Gastrocnemius medialis (tissue), 4 donors: ENCODE measurements at regions not wholly inside any gene's neighbourhood (a gene's known extent, or its start where the extent isn't known, plus 50 kb on each side); places are given as distances from the start of the nearest gene placed in this dataset.

Source experiments
- ATAC-seq, 2 donors: fragments of 150-250 bp; one replicate each; pipeline ENCODE4 v1.9.1; 2016
- DNase-seq, 2 donors: peaks; one replicate each; pipeline ENCODE4 v3.0.0-alpha.2; 2019
- H3K27ac ChIP-seq, 4 donors: fragments of 200-600 bp; sonication (generic); 1 replicate in 1 of 4; 2 replicates in 3 of 4; pipeline ENCODE4 v1.5.1; 2016 to 2018; ENCODE audit warnings: mild to moderate bottlenecking in 2 of 4, moderate library complexity in 1 of 4
- H3K27me3 ChIP-seq, 3 donors: fragments of 200-600 bp; sonication (generic) in 2 of 3; 1 replicate in 1 of 3; 2 replicates in 2 of 3; pipeline versions ENCODE4 v1.5.1 to v1.6.0; 2016 to 2019; ENCODE audit warnings: mild to moderate bottlenecking in 1 of 3, moderate library complexity in 1 of 3
- H3K36me3 ChIP-seq, 2 donors: fragments of 200-600 bp; sonication (generic) in 1 of 2; one replicate each; pipeline ENCODE4 v1.5.1; 2017 to 2018
- H3K4me1 ChIP-seq, 2 donors: fragments of 200-600 bp; sonication (generic) in 1 of 2; one replicate each; pipeline ENCODE4 v1.5.1; 2016 to 2017; ENCODE audit warnings: mild to moderate bottlenecking in 2 of 2
- H3K4me3 ChIP-seq, 4 donors: fragments of 200-600 bp; sonication (generic) in 3 of 4; 1 replicate in 1 of 4; 2 replicates in 3 of 4; pipeline ENCODE4 v1.5.1; 2016 to 2019; ENCODE audit warnings: mild to moderate bottlenecking in 2 of 4
- H3K9me3 ChIP-seq, 3 donors: fragments of 200-600 bp; sonication (generic) in 2 of 3; 1 replicate in 1 of 3; 2 replicates in 2 of 3; pipeline ENCODE4 v1.5.1; 2016 to 2019
- POLR2A ChIP-seq, 2 donors: fragments of 450-650 bp; IDR thresholded peaks; one replicate each; pipeline ENCODE4 v1.6.1; 2017; ENCODE audit warnings: antibody characterized with exemption in 2 of 2, mild to moderate bottlenecking in 2 of 2, moderate library complexity in 2 of 2
- in situ Hi-C, 4 donors: fragments of 200-750 bp; cut with MboI; loops; one replicate each; pipeline versions ENCODE4 v1.15.0 to v1.8.0; 2017; ENCODE audit warnings: low sequenced_read_pairs in 4 of 4
- intact Hi-C: fragments of 100-400 bp; cut with DNase I; formaldehyde crosslinking; loops from one replicate; pipeline ENCODE4 v1.15.1; 2023; ENCODE audit warnings: low total_unique reads
- TF ChIP-seq, protein P1 (sequence below), 5 experiments: fragments of 450-650 bp in 3 of 5; fragments of 200-600 bp in 2 of 5; sonication (generic) in 2 of 5; IDR thresholded peaks in 4 of 5; conservative IDR thresholded peaks in 1 of 5; 1 replicate in 4 of 5; 2 replicates in 1 of 5; pipeline ENCODE4 v1.5.1; 2016 to 2019; ENCODE audit warnings: antibody characterized with exemption in 5 of 5, mild to moderate bottlenecking in 3 of 5, moderate library complexity in 3 of 5

DNA sequence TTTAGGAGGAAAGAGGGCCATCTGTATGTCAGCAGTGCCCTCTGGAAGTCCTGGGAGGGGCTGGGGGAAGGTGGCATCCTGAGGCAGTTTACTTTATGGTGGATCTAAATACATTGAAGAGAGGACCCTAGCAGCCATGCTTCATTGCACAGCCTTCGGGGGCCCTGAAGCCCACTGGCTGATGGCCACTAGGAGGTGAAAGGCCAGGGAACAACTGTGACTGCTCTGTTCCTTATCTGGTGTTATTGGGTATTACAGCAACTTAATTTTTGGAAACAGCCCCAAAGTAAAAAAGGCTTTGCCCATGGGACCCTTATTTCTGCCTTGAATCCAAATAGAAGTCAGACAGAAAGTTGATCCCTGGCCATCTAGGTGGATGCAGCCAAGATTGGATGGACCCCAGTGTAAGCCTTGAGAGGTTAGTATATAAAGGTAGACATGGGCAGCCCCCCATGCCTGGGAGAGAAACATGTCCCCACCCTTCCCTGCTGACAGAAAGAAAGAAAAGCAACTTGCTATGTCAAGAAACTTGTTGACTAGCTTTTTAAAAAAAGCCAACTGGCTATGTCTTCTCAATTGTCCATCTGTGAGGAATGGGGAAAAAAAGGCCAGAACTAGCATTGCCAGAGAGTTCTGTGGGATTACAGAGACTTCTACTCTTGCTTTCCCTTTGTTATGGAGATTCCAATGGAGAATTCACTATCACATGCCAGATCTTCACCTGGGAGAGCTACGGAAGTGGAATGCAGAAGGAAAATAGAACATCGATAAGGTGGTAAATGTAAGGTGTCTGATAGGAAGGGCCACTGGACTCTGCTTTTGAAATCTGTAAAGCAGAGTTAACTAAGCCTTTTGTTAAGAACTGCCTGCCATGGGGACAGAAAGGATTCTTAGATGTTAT lies 58.6 kb upstream of the OSR1 start:
- H3K4me1 ChIP-seq = no peaks in the 10 kb centered on the region
- intact Hi-C loops = no loop called here
- no peaks in the 10 kb centered on the region for H3K27me3 ChIP-seq
- TF ChIP-seq, protein P1, sequence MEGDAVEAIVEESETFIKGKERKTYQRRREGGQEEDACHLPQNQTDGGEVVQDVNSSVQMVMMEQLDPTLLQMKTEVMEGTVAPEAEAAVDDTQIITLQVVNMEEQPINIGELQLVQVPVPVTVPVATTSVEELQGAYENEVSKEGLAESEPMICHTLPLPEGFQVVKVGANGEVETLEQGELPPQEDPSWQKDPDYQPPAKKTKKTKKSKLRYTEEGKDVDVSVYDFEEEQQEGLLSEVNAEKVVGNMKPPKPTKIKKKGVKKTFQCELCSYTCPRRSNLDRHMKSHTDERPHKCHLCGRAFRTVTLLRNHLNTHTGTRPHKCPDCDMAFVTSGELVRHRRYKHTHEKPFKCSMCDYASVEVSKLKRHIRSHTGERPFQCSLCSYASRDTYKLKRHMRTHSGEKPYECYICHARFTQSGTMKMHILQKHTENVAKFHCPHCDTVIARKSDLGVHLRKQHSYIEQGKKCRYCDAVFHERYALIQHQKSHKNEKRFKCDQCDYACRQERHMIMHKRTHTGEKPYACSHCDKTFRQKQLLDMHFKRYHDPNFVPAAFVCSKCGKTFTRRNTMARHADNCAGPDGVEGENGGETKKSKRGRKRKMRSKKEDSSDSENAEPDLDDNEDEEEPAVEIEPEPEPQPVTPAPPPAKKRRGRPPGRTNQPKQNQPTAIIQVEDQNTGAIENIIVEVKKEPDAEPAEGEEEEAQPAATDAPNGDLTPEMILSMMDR (IDR thresholded peaks at IDR 0.05 in 4 of 5, conservative IDR thresholded peaks at IDR 0.05 in 1 of 5) = no peak
- no peak for TF ChIP-seq POLR2A (IDR thresholded peaks at IDR 0.05)
- H3K27ac ChIP-seq = no peak overlapping the region
- no peak for DNase-seq
- no peaks in the 10 kb centered on the region for H3K36me3 ChIP-seq
- no peak overlapping the region for H3K4me3 ChIP-seq
- no peaks in the 10 kb centered on the region for H3K9me3 ChIP-seq
- no peak for ATAC-seq
- in situ Hi-C loops = no loop called here

DNA sequence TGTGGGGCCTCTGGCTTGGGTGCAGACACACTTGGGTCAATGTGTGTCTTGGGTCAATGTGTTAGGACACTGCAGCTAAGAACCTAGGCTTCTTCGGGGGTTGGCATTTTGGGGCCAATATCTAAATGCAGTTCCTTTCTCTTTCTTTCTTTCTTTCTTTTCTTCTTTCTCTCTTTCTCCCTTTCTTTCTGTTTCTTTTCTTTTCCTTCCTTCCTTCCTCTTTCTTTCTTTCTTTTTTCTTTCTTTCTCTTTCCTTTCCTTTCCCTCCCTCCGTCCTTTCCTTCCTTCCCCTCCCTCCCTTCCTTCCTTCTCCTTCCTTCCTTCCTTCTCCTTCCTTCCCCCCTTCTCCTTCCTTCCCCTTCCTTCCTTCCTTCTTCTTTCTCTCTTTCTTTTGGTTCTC lies 57.7 kb upstream of the OSR1 start:
- intact Hi-C loops (no loop called here), in situ Hi-C loops (no loop called here)
- ATAC-seq (no peak), DNase-seq (no peak)
- no peak overlapping the region for H3K27ac ChIP-seq
- H3K36me3 ChIP-seq = no peaks in the 10 kb centered on the region
- no peak for TF ChIP-seq POLR2A (IDR thresholded peaks at IDR 0.05)
- TF ChIP-seq, protein P1 (IDR thresholded peaks at IDR 0.05 in 4 of 5, conservative IDR thresholded peaks at IDR 0.05 in 1 of 5) = no peak
- H3K4me1 ChIP-seq = no peaks in the 10 kb centered on the region
- H3K4me3 ChIP-seq = no peak overlapping the region
- H3K9me3 ChIP-seq = no peaks in the 10 kb centered on the region
- H3K27me3 ChIP-seq = no peaks in the 10 kb centered on the region

DNA sequence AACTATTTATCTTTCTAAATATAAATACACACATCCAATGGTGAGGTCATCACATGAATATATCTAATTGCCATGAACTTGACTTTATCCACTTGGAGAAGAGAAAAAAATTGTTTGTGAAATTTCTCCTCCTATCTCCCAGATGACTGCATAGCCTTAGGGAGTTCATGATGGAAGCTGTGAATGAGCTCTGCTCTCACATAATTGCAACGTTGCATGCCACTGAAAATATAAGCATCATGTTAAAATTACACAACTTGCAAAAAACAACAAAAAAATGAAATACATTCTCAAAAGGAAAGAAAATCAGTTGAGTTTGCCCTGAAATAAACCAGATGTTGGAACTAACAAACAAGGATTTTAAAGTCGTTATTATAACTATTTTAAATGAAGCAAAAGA lies 50.6 kb upstream of the OSR1 start:
- ATAC-seq (no peak), DNase-seq (no peak)
- Histone ChIP-seq H3K27me3 (no peaks in the 10 kb centered on the region), H3K4me3 (no peak overlapping the region), H3K4me1 (no peaks in the 10 kb centered on the region), H3K36me3 (no peaks in the 10 kb centered on the region), H3K27ac (no peak overlapping the region), H3K9me3 (no peaks in the 10 kb centered on the region)
- in situ Hi-C loops = no loop called here
- intact Hi-C loops = no loop called here
- TF ChIP-seq, protein P1 (IDR thresholded peaks at IDR 0.05 in 4 of 5, conservative IDR thresholded peaks at IDR 0.05 in 1 of 5) = no peak
- no peak for TF ChIP-seq POLR2A (IDR thresholded peaks at IDR 0.05)

DNA sequence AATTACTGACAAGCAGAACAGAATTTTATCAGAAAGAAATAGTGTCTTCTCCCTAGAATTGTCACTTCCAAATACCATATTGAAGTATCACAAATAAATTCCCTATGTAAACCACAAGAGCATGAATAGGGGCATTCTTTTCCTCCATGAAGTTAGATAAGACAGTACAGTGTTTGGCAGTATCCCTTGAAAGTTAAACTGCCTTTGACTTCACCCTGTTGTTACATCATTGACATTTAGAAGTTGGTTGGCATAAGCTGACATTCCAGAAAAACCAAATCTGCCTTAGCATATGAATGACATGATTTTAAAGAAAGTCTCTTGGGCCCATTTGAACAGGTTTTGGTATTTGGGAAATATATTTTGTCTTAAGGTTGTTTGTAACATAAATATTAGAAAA lies 50.2 kb upstream of the OSR1 start:
- in situ Hi-C loops (no loop called here), intact Hi-C loops (no loop called here)
- H3K9me3 ChIP-seq = no peaks in the 10 kb centered on the region
- H3K36me3 ChIP-seq = no peaks in the 10 kb centered on the region
- H3K4me1 ChIP-seq = no peaks in the 10 kb centered on the region
- H3K27me3 ChIP-seq = no peaks in the 10 kb centered on the region
- DNase-seq = no peak
- H3K27ac ChIP-seq = no peak overlapping the region
- TF ChIP-seq, protein P1 (IDR thresholded peaks at IDR 0.05 in 4 of 5, conservative IDR thresholded peaks at IDR 0.05 in 1 of 5) = no peak
- TF ChIP-seq POLR2A (IDR thresholded peaks at IDR 0.05) = no peak
- no peak overlapping the region for H3K4me3 ChIP-seq
- no peak for ATAC-seq
